Small intestine (tissue), 7 donors: ENCODE measurements at regions not wholly inside any gene's neighbourhood (a gene's known extent, or its start where the extent isn't known, plus 50 kb on each side); places are given as distances from the start of the nearest gene placed in this dataset.

Source experiments
- DNase-seq, 2 donors: peaks; one replicate each; pipeline versions ENCODE4 v3.0.0 to v3.0.0-alpha.2; 2013
- FAIRE-seq: peaks from 2 replicates; lab custom pipeline; 2012; peaks lifted over from hg19 to GRCh38; lab: Jason Lieb, UNC
- H3K27ac ChIP-seq, 3 donors: one replicate each; pipeline ENCODE4 v1.5.1; 2013; ENCODE audit warnings: low read length in 2 of 3, mild to moderate bottlenecking in 2 of 3, control low read depth in 1 of 3, inconsistent platforms in 1 of 3, low read depth in 1 of 3, moderate library complexity in 1 of 3
- H3K27me3 ChIP-seq, 3 donors: one replicate each; pipeline ENCODE4 v1.6.1; 2013; ENCODE audit warnings: low read length in 3 of 3, inconsistent platforms in 1 of 3; ENCODE audit not compliant: control insufficient read depth in 3 of 3, insufficient read depth in 3 of 3
- H3K36me3 ChIP-seq, 3 donors: one replicate each; pipeline ENCODE4 v1.6.1; 2013; ENCODE audit warnings: low read length in 3 of 3, inconsistent platforms in 1 of 3, low read depth in 1 of 3, mild to moderate bottlenecking in 1 of 3, moderate library complexity in 1 of 3; ENCODE audit not compliant: control insufficient read depth in 3 of 3, insufficient read depth in 2 of 3
- H3K4me1 ChIP-seq, 3 donors: one replicate each; pipeline ENCODE4 v1.6.1; 2013; ENCODE audit warnings: low read length in 2 of 3, inconsistent platforms in 1 of 3, low read depth in 1 of 3, mild to moderate bottlenecking in 1 of 3, moderate library complexity in 1 of 3; ENCODE audit not compliant: control insufficient read depth in 3 of 3, insufficient read depth in 2 of 3
- H3K4me3 ChIP-seq, 3 donors: one replicate each; pipeline ENCODE4 v1.5.1; 2013; ENCODE audit warnings: low read length in 3 of 3, control low read depth in 1 of 3, inconsistent platforms in 1 of 3, low read depth in 1 of 3, mild to moderate bottlenecking in 1 of 3, moderate library complexity in 1 of 3
- H3K9me3 ChIP-seq, 2 donors: one replicate each; pipeline ENCODE4 v1.6.1; 2013; ENCODE audit warnings: low read depth in 1 of 2, low read length in 1 of 2; ENCODE audit not compliant: control insufficient read depth in 2 of 2, insufficient read depth in 1 of 2
- WGBS, 3 donors: extraction: QIAGEN DNeasy Blood & Tissue Kit; methylation state at CpG; one replicate each; pipeline ENCODE4 v1.1.7; 2013; 5-methylcytosine and 5-hydroxymethylcytosine counted together
- donor health status: healthy with polysubstance abuse.
- donor health status: control.
- donor health status: control.
- donor health status: Bipolar disorder and iron deficiency.
- donor health status: healthy.

- H3K4me3 ChIP-seq = no peak overlapping the region
- peak overlapping the region in 2 of 3 donors; percentile 43 to 89 for H3K27ac ChIP-seq
- FAIRE-seq = no peak
- DNase-seq = no peak
- no peaks in the 10 kb centered on the region for H3K27me3 ChIP-seq
- peaks cover 6 to 60% (median 17%) of the 10 kb centered on the region in 3 donors for H3K4me1 ChIP-seq
- WGBS, 3 donors = 59 to 63% (median 63%) methylated on average over 7 of the region's 7 CpGs
- peaks cover 0 to 3% (median 0%) of the 10 kb centered on the region in 3 donors for H3K36me3 ChIP-seq
- no peaks in the 10 kb centered on the region for H3K9me3 ChIP-seq
Measured at GRCh38 chr20:50381075-50381732, 129.0 kb upstream of the PTPN1 start.

- Histone ChIP-seq H3K27ac (peak overlapping the region; percentile 89 to 93 (median 90)), H3K9me3 (no peaks in the 10 kb centered on the region), H3K27me3 (no peaks in the 10 kb centered on the region), H3K36me3 (peaks cover 0 to 3% (median 0%) of the 10 kb centered on the region in 3 donors), H3K4me1 (peaks cover 6 to 60% (median 17%) of the 10 kb centered on the region in 3 donors), H3K4me3 (no peak overlapping the region)
- DNase-seq (peak; percentile 83 to 94), FAIRE-seq (no peak)
- 23 to 41% (median 34%) methylated on average over 13 of the region's 13 CpGs for WGBS, 3 donors
Measured at GRCh38 chr20:50381771-50382593, 128.2 kb upstream of the PTPN1 start.

GRCh38 chr20:50385733-50386640 lies 124.2 kb upstream of the PTPN1 start:
- Histone ChIP-seq H3K27me3 (no peaks in the 10 kb centered on the region), H3K4me1 (peaks cover 9 to 41% (median 15%) of the 10 kb centered on the region in 3 donors), H3K4me3 (no peak overlapping the region), H3K27ac (peak overlapping the region in 1 of 3 donors; percentile 69), H3K36me3 (no peaks in the 10 kb centered on the region), H3K9me3 (no peaks in the 10 kb centered on the region)
- FAIRE-seq (no peak), DNase-seq (no peak)
- WGBS, 3 donors = 61 to 74% (median 63%) methylated on average over 22 of the region's 22 CpGs

- H3K4me1 ChIP-seq = peaks cover 9 to 35% (median 15%) of the 10 kb centered on the region in 3 donors
- WGBS, 3 donors = 17 to 43% (median 31%) methylated on average over 6 of the region's 6 CpGs
Measured at GRCh38 chr20:50386641-50386960, 123.6 kb upstream of the PTPN1 start.

GRCh38 chr20:50387218-50387995 lies 122.8 kb upstream of the PTPN1 start:
- Histone ChIP-seq H3K27ac (peak overlapping the region in 2 of 3 donors; percentile 30 to 50), H3K36me3 (no peaks in the 10 kb centered on the region), H3K9me3 (no peaks in the 10 kb centered on the region), H3K4me3 (no peak overlapping the region), H3K4me1 (peaks cover 8 to 28% (median 9%) of the 10 kb centered on the region in 3 donors), H3K27me3 (no peaks in the 10 kb centered on the region)
- 33 to 72% (median 47%) methylated on average over 21 of the region's 21 CpGs for WGBS, 3 donors
- FAIRE-seq (no peak), DNase-seq (peak in 1 of 2 donors; percentile 44)

More at GRCh38 chr20:50386641-50386960, 123.6 kb upstream of the PTPN1 start:
- H3K36me3 ChIP-seq = no peaks in the 10 kb centered on the region
- DNase-seq = no peak
- no peak for FAIRE-seq
- peak overlapping the region in 1 of 3 donors; percentile 33 for H3K27ac ChIP-seq
- no peak overlapping the region for H3K4me3 ChIP-seq
- no peaks in the 10 kb centered on the region for H3K9me3 ChIP-seq
- no peaks in the 10 kb centered on the region for H3K27me3 ChIP-seq

GRCh38 chr20:50387996-50388332 lies 122.2 kb upstream of the PTPN1 start:
- H3K27ac ChIP-seq = peak overlapping the region in 2 of 3 donors; percentile 17 to 50
- FAIRE-seq = no peak
- WGBS, 3 donors = 14 to 43% (median 37%) methylated on average over 6 of the region's 6 CpGs

GRCh38 chr20:50388733-50389437 lies 121.3 kb upstream of the PTPN1 start:
- FAIRE-seq = no peak
- DNase-seq = peak; percentile 58 to 88
- H3K9me3 ChIP-seq = no peaks in the 10 kb centered on the region
- WGBS, 3 donors = 15 to 56% (median 37%) methylated on average over 12 of the region's 12 CpGs
- peaks cover 3 to 13% (median 5%) of the 10 kb centered on the region in 3 donors for H3K4me1 ChIP-seq
- H3K27me3 ChIP-seq = no peaks in the 10 kb centered on the region
- H3K4me3 ChIP-seq = no peak overlapping the region
- H3K36me3 ChIP-seq = no peaks in the 10 kb centered on the region
- peak overlapping the region in 2 of 3 donors; percentile 28 to 38 for H3K27ac ChIP-seq

More at GRCh38 chr20:50387996-50388332, 122.2 kb upstream of the PTPN1 start:
- H3K9me3 ChIP-seq = no peaks in the 10 kb centered on the region
- DNase-seq = no peak
- H3K4me1 ChIP-seq = peaks cover 5 to 22% (median 8%) of the 10 kb centered on the region in 3 donors
- H3K27me3 ChIP-seq = no peaks in the 10 kb centered on the region
- H3K36me3 ChIP-seq = no peaks in the 10 kb centered on the region
- H3K4me3 ChIP-seq = no peak overlapping the region
